ENCODE measurements at regions not wholly inside any gene's neighbourhood (a gene's known extent, or its start where the extent isn't known, plus 50 kb on each side); places are given as distances from the start of the nearest gene placed in this dataset.

GRCh38 chr2:105652014-105652796, 92.5 kb upstream of the NCK2 start:
- DNase-seq (no peak), ATAC-seq (ENCODE audit: insufficient read depth, low read depth) (no peak)
- Histone ChIP-seq H3K4me1 (ENCODE audit: insufficient read depth, low read length) (no peaks in the 10 kb centered on the region), H3K9me3 (ENCODE audit: insufficient read depth, low read length, severe bottlenecking) (no peaks in the 10 kb centered on the region), H3K36me3 (ENCODE audit: insufficient read depth, low read length) (no peaks in the 10 kb centered on the region), H3K4me2 (ENCODE audit: insufficient read depth, low read length) (no peak overlapping the region), H3K79me2 (ENCODE audit: insufficient read depth, low read length) (no peaks in the 10 kb centered on the region), H2AFZ (ENCODE audit: low read depth, low read length) (no peak overlapping the region), H3K4me3 (ENCODE audit: low read depth in 1 of 2, low read length in 2 of 2) (no peak overlapping the region), H3K27ac (ENCODE audit: low read length) (no peak overlapping the region), H3K9ac (ENCODE audit: low read depth, low read length) (no peak overlapping the region), H3K27me3 (ENCODE audit: insufficient read depth, low read length, poor library complexity) (peaks cover 3% of the 10 kb centered on the region), H4K20me1 (ENCODE audit: insufficient read depth, low read length) (no peaks in the 10 kb centered on the region)
- TF ChIP-seq EZH2 (IDR thresholded peaks at IDR 0.05; ENCODE audit: borderline replicate concordance, low read depth, low read length, severe bottlenecking) (no peak), CTCF (IDR thresholded peaks at IDR 0.05; ENCODE audit: borderline replicate concordance, extremely low read depth, low read length, poor library complexity, severe bottlenecking) (no peak)

DNA sequence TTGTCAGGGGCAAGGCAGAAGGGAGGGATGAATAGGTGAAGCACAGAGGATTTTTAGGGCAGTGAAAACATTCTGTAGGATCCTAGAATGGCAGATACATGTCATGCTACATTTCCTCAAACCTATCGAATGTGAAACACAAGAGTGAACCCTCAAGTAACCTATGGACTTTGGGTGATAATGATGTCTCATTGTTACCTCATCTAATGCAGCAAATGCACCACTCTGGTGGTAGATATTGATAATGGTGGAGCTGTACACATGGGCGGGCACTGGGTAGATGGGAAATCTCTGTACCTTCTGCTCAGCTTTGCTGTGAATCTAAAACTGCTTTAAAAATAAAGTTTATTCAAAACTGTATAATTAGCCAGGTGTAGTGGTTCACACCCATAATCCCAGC, 95.2 kb upstream of the NCK2 start:
- Histone ChIP-seq H3K79me2 (ENCODE audit: insufficient read depth, low read length) (no peaks in the 10 kb centered on the region), H3K9ac (ENCODE audit: low read depth, low read length) (no peak overlapping the region)
- no peak for ATAC-seq (ENCODE audit: insufficient read depth, low read depth)

DNA sequence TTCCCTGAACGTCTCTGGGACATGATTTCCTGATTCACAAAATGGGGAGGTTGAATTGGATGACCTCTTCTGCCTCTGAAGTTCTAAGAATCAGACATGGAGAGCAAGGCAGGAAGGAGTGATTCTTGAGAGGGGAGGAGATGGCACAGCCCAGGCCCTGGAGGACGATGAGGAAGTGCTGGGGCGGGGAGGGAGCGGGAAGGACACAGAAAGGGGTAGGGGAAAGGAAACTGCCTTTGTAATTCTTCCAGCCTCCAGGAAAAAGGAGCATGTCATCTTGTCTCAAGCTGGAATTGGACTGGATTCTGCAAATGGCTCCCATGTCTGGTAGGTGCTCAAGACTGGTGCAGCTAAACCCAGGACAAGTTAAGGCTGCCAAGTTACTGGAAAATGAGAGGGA, 97.0 kb upstream of the NCK2 start:
- Histone ChIP-seq H3K4me2 (ENCODE audit: insufficient read depth, low read length) (no peak overlapping the region), H3K27ac (ENCODE audit: low read length) (no peak overlapping the region), H2AFZ (ENCODE audit: low read depth, low read length) (no peak overlapping the region), H4K20me1 (ENCODE audit: insufficient read depth, low read length) (no peaks in the 10 kb centered on the region), H3K9ac (ENCODE audit: low read depth, low read length) (no peak overlapping the region), H3K27me3 (ENCODE audit: insufficient read depth, low read length, poor library complexity) (peaks cover 2% of the 10 kb centered on the region), H3K4me1 (ENCODE audit: insufficient read depth, low read length) (no peaks in the 10 kb centered on the region), H3K36me3 (ENCODE audit: insufficient read depth, low read length) (no peaks in the 10 kb centered on the region), H3K79me2 (ENCODE audit: insufficient read depth, low read length) (no peaks in the 10 kb centered on the region), H3K4me3 (ENCODE audit: low read depth in 1 of 2, low read length in 2 of 2) (no peak overlapping the region), H3K9me3 (ENCODE audit: insufficient read depth, low read length, severe bottlenecking) (no peaks in the 10 kb centered on the region)
- ATAC-seq (ENCODE audit: insufficient read depth, low read depth) (no peak), DNase-seq (no peak)
- TF ChIP-seq EZH2 (IDR thresholded peaks at IDR 0.05; ENCODE audit: borderline replicate concordance, low read depth, low read length, severe bottlenecking) (no peak), CTCF (IDR thresholded peaks at IDR 0.05; ENCODE audit: borderline replicate concordance, extremely low read depth, low read length, poor library complexity, severe bottlenecking) (no peak)

More for the DNA sequence above, 95.2 kb upstream of the NCK2 start:
- no peak overlapping the region for H3K4me3 ChIP-seq (ENCODE audit: low read depth in 1 of 2, low read length in 2 of 2)
- no peak overlapping the region for H3K27ac ChIP-seq (ENCODE audit: low read length)
- H3K36me3 ChIP-seq (ENCODE audit: insufficient read depth, low read length) = no peaks in the 10 kb centered on the region
- H4K20me1 ChIP-seq (ENCODE audit: insufficient read depth, low read length) = no peaks in the 10 kb centered on the region
- no peak overlapping the region for H3K4me2 ChIP-seq (ENCODE audit: insufficient read depth, low read length)
- peaks cover 2% of the 10 kb centered on the region for H3K27me3 ChIP-seq (ENCODE audit: insufficient read depth, low read length, poor library complexity)
- H3K4me1 ChIP-seq (ENCODE audit: insufficient read depth, low read length) = no peaks in the 10 kb centered on the region
- no peaks in the 10 kb centered on the region for H3K9me3 ChIP-seq (ENCODE audit: insufficient read depth, low read length, severe bottlenecking)
- no peak overlapping the region for H2AFZ ChIP-seq (ENCODE audit: low read depth, low read length)
- TF ChIP-seq CTCF (IDR thresholded peaks at IDR 0.05; ENCODE audit: borderline replicate concordance, extremely low read depth, low read length, poor library complexity, severe bottlenecking) = no peak
- DNase-seq = no peak
